ENCODE measurements at regions not wholly inside any gene's neighbourhood (a gene's known extent, or its start where the extent isn't known, plus 50 kb on each side); places are given as distances from the start of the nearest gene placed in this dataset.

DNA sequence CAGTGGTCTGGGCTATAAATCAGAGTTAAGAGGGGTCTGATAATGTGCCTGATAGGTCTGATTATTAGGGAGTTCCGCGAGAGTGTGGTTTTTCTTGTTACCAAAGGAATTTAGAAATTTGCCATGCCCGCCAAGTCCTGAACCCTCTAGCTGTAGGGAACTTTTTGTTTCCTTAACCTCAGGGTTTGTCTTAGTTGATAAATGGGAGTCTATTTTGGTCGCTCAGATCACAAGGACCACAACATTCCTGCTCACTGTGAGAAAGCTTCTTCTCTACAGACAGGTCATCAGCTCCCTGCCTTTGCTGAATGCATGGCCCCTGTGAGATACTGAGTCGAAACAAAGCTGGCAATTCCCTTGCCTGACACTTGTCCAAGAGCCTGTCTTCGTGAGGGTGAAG, 497.8 kb downstream of the HS3ST4 start:
- DNase-seq (ENCODE audit: low read depth, low spot score): no peak
- WGBS (ENCODE audit: insufficient coverage, insufficient read length): no CpG with 5 or more reads among the region's 6 CpGs
- no peak overlapping the region for H3K4me3 ChIP-seq (ENCODE audit: low read length)

GRCh38 chr16:26194526-26194925, 502.8 kb downstream of the HS3ST4 start:
- no peaks in the 10 kb centered on the region for H3K9me3 ChIP-seq (ENCODE audit: control insufficient read depth, insufficient read depth, low read length)
- DNase-seq (ENCODE audit: low read depth, low spot score): no peak
- no peaks in the 10 kb centered on the region for H3K36me3 ChIP-seq (ENCODE audit: control insufficient read depth, insufficient read depth, low read length)
- 0 out of 2 replicates have a peak, but pooled peaks cover 1% of the 10 kb centered on the region for H3K4me1 ChIP-seq (ENCODE audit: control insufficient read depth, insufficient read depth, low read length)
- no peak overlapping the region for H3K27ac ChIP-seq (ENCODE audit: low read length)
- WGBS (ENCODE audit: insufficient coverage, insufficient read length): no CpG with 5 or more reads among the region's 3 CpGs
- no peaks in the 10 kb centered on the region for H3K27me3 ChIP-seq (ENCODE audit: control insufficient read depth, insufficient read depth, low read length)
- H3K4me3 ChIP-seq (ENCODE audit: low read length): no peak overlapping the region

More for the DNA sequence above, 497.8 kb downstream of the HS3ST4 start:
- Histone ChIP-seq H3K27me3 (ENCODE audit: control insufficient read depth, insufficient read depth, low read length) (no peaks in the 10 kb centered on the region), H3K9me3 (ENCODE audit: control insufficient read depth, insufficient read depth, low read length) (no peaks in the 10 kb centered on the region), H3K36me3 (ENCODE audit: control insufficient read depth, insufficient read depth, low read length) (no peaks in the 10 kb centered on the region), H3K27ac (ENCODE audit: low read length) (no peak overlapping the region), H3K4me1 (ENCODE audit: control insufficient read depth, insufficient read depth, low read length) (no peaks in the 10 kb centered on the region)

GRCh38 chr16:26195225-26195624, 503.5 kb downstream of the HS3ST4 start:
- DNase-seq (ENCODE audit: low read depth, low spot score): no peak
- H3K9me3 ChIP-seq (ENCODE audit: control insufficient read depth, insufficient read depth, low read length): no peaks in the 10 kb centered on the region
- no peaks in the 10 kb centered on the region for H3K36me3 ChIP-seq (ENCODE audit: control insufficient read depth, insufficient read depth, low read length)
- H3K27me3 ChIP-seq (ENCODE audit: control insufficient read depth, insufficient read depth, low read length): no peaks in the 10 kb centered on the region
- no peak overlapping the region for H3K27ac ChIP-seq (ENCODE audit: low read length)
- H3K4me3 ChIP-seq (ENCODE audit: low read length): no peak overlapping the region
- H3K4me1 ChIP-seq (ENCODE audit: control insufficient read depth, insufficient read depth, low read length): 0 out of 2 replicates have a peak, but pooled peaks cover 1% of the 10 kb centered on the region
- no CpG with 5 or more reads among the region's 3 CpGs for WGBS (ENCODE audit: insufficient coverage, insufficient read length)

GRCh38 chr16:26196310-26196709, 504.6 kb downstream of the HS3ST4 start:
- no peak for DNase-seq (ENCODE audit: low read depth, low spot score)
- H3K4me1 ChIP-seq (ENCODE audit: control insufficient read depth, insufficient read depth, low read length): 0 out of 2 replicates have a peak, but pooled peaks cover 1% of the 10 kb centered on the region
- H3K27me3 ChIP-seq (ENCODE audit: control insufficient read depth, insufficient read depth, low read length): no peaks in the 10 kb centered on the region
- no peak overlapping the region for H3K4me3 ChIP-seq (ENCODE audit: low read length)
- H3K9me3 ChIP-seq (ENCODE audit: control insufficient read depth, insufficient read depth, low read length): no peaks in the 10 kb centered on the region
- no peak overlapping the region for H3K27ac ChIP-seq (ENCODE audit: low read length)
- H3K36me3 ChIP-seq (ENCODE audit: control insufficient read depth, insufficient read depth, low read length): no peaks in the 10 kb centered on the region
- no CpG with 5 or more reads among the region's 3 CpGs for WGBS (ENCODE audit: insufficient coverage, insufficient read length)

GRCh38 chr16:26196802-26197201, 505.0 kb downstream of the HS3ST4 start:
- Histone ChIP-seq H3K4me1 (ENCODE audit: control insufficient read depth, insufficient read depth, low read length) (0 out of 2 replicates have a peak, but pooled peaks cover 1% of the 10 kb centered on the region), H3K9me3 (ENCODE audit: control insufficient read depth, insufficient read depth, low read length) (no peaks in the 10 kb centered on the region), H3K4me3 (ENCODE audit: low read length) (no peak overlapping the region), H3K27ac (ENCODE audit: low read length) (no peak overlapping the region), H3K36me3 (ENCODE audit: control insufficient read depth, insufficient read depth, low read length) (no peaks in the 10 kb centered on the region), H3K27me3 (ENCODE audit: control insufficient read depth, insufficient read depth, low read length) (no peaks in the 10 kb centered on the region)
- no CpG with 5 or more reads among the region's 2 CpGs for WGBS (ENCODE audit: insufficient coverage, insufficient read length)
- DNase-seq (ENCODE audit: low read depth, low spot score): no peak

GRCh38 chr16:26197707-26198106, 505.9 kb downstream of the HS3ST4 start:
- 0 out of 2 replicates have a peak, but pooled peaks cover 1% of the 10 kb centered on the region for H3K4me1 ChIP-seq (ENCODE audit: control insufficient read depth, insufficient read depth, low read length)
- H3K27me3 ChIP-seq (ENCODE audit: control insufficient read depth, insufficient read depth, low read length): no peaks in the 10 kb centered on the region
- no peaks in the 10 kb centered on the region for H3K9me3 ChIP-seq (ENCODE audit: control insufficient read depth, insufficient read depth, low read length)
- DNase-seq (ENCODE audit: low read depth, low spot score): no peak
- H3K36me3 ChIP-seq (ENCODE audit: control insufficient read depth, insufficient read depth, low read length): no peaks in the 10 kb centered on the region
- no peak overlapping the region for H3K27ac ChIP-seq (ENCODE audit: low read length)
- no peak overlapping the region for H3K4me3 ChIP-seq (ENCODE audit: low read length)
- WGBS (ENCODE audit: insufficient coverage, insufficient read length): no CpG with 5 or more reads among the region's 4 CpGs

GRCh38 chr16:26198221-26198620, 506.5 kb downstream of the HS3ST4 start:
- Histone ChIP-seq H3K36me3 (ENCODE audit: control insufficient read depth, insufficient read depth, low read length) (no peaks in the 10 kb centered on the region), H3K27me3 (ENCODE audit: control insufficient read depth, insufficient read depth, low read length) (no peaks in the 10 kb centered on the region), H3K4me3 (ENCODE audit: low read length) (no peak overlapping the region), H3K27ac (ENCODE audit: low read length) (no peak overlapping the region), H3K9me3 (ENCODE audit: control insufficient read depth, insufficient read depth, low read length) (no peaks in the 10 kb centered on the region), H3K4me1 (ENCODE audit: control insufficient read depth, insufficient read depth, low read length) (0 out of 2 replicates have a peak, but pooled peaks cover 1% of the 10 kb centered on the region)
- no peak for DNase-seq (ENCODE audit: low read depth, low spot score)
- no CpG with 5 or more reads among the region's 5 CpGs for WGBS (ENCODE audit: insufficient coverage, insufficient read length)

GRCh38 chr16:26204138-26204537, 512.4 kb downstream of the HS3ST4 start:
- no CpG with 5 or more reads among the region's 7 CpGs for WGBS (ENCODE audit: insufficient coverage, insufficient read length)
- H3K4me3 ChIP-seq (ENCODE audit: low read length): no peak overlapping the region
- DNase-seq (ENCODE audit: low read depth, low spot score): no peak

DNA sequence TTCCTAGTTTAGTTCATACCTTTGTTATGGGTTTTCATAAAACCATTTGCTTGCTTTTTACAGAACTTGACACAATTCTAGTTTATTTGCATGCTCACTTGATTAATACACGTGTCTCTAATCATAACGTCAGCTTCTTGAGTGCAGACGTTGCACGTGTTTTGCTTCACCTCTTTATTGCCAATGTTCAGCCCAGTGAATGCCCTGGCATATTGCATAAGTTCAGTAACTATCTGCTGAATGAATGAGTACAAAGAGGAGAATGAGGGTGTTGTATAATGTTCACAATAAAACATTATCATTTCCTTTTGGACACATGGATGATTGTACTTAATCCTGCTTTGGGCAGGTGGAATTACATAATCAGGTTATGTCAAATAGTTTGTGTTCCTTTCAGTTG, 519.8 kb downstream of the HS3ST4 start:
- Histone ChIP-seq H3K36me3 (ENCODE audit: control insufficient read depth, insufficient read depth, low read length) (no peaks in the 10 kb centered on the region), H3K27me3 (ENCODE audit: control insufficient read depth, insufficient read depth, low read length) (no peaks in the 10 kb centered on the region), H3K27ac (ENCODE audit: low read length) (no peak overlapping the region), H3K4me3 (ENCODE audit: low read length) (no peak overlapping the region), H3K4me1 (ENCODE audit: control insufficient read depth, insufficient read depth, low read length) (peaks cover 2% of the 10 kb centered on the region), H3K9me3 (ENCODE audit: control insufficient read depth, insufficient read depth, low read length) (no peaks in the 10 kb centered on the region; the same call in 1 of the 2 replicates)
- DNase-seq (ENCODE audit: low read depth, low spot score): no peak
- no CpG with 5 or more reads among the region's 4 CpGs for WGBS (ENCODE audit: insufficient coverage, insufficient read length)

More at GRCh38 chr16:26204138-26204537, 512.4 kb downstream of the HS3ST4 start:
- Histone ChIP-seq H3K9me3 (ENCODE audit: control insufficient read depth, insufficient read depth, low read length) (no peaks in the 10 kb centered on the region), H3K4me1 (ENCODE audit: control insufficient read depth, insufficient read depth, low read length) (0 out of 2 replicates have a peak, but pooled peaks cover 3% of the 10 kb centered on the region), H3K27me3 (ENCODE audit: control insufficient read depth, insufficient read depth, low read length) (no peaks in the 10 kb centered on the region), H3K27ac (ENCODE audit: low read length) (no peak overlapping the region), H3K36me3 (ENCODE audit: control insufficient read depth, insufficient read depth, low read length) (no peaks in the 10 kb centered on the region)

DNA sequence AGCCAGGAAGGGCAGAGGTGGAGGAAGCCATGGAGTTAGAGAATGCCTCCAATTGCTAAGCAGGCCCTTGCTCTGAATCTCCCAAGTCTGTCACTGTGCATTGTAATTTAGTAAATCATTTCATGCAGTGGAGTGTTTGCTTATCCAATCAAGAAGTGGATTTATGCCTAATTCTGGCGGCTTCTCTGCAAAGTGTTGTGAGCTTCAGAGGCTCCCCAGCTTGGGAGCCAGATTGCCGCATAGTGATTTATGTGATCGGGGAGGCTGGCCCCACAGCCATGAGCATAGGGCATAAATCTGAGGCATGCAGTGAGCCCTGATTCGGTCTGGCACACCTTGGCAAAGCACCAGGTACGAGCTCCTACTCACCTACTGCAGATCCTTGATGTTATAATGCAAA, 520.8 kb downstream of the HS3ST4 start:
- no peak for DNase-seq (ENCODE audit: low read depth, low spot score)
- H3K4me1 ChIP-seq (ENCODE audit: control insufficient read depth, insufficient read depth, low read length): peaks cover 2% of the 10 kb centered on the region
- no CpG with 5 or more reads among the region's 5 CpGs for WGBS (ENCODE audit: insufficient coverage, insufficient read length)

GRCh38 chr16:26214581-26215174, 522.9 kb downstream of the HS3ST4 start:
- Histone ChIP-seq H3K4me1 (ENCODE audit: control insufficient read depth, insufficient read depth, low read length) (peaks cover 2% of the 10 kb centered on the region), H3K27ac (ENCODE audit: low read length) (no peak overlapping the region), H3K4me3 (ENCODE audit: low read length) (no peak overlapping the region), H3K36me3 (ENCODE audit: control insufficient read depth, insufficient read depth, low read length) (no peaks in the 10 kb centered on the region), H3K9me3 (ENCODE audit: control insufficient read depth, insufficient read depth, low read length) (no peaks in the 10 kb centered on the region; the same call in 1 of the 2 replicates), H3K27me3 (ENCODE audit: control insufficient read depth, insufficient read depth, low read length) (no peaks in the 10 kb centered on the region)
- no peak for DNase-seq (ENCODE audit: low read depth, low spot score)
- no CpG with 5 or more reads among the region's 9 CpGs for WGBS (ENCODE audit: insufficient coverage, insufficient read length)

More for the DNA sequence above, 520.8 kb downstream of the HS3ST4 start:
- no peak overlapping the region for H3K4me3 ChIP-seq (ENCODE audit: low read length)
- no peaks in the 10 kb centered on the region for H3K27me3 ChIP-seq (ENCODE audit: control insufficient read depth, insufficient read depth, low read length)
- H3K36me3 ChIP-seq (ENCODE audit: control insufficient read depth, insufficient read depth, low read length): no peaks in the 10 kb centered on the region
- H3K9me3 ChIP-seq (ENCODE audit: control insufficient read depth, insufficient read depth, low read length): no peaks in the 10 kb centered on the region; the same call in 1 of the 2 replicates
- H3K27ac ChIP-seq (ENCODE audit: low read length): no peak overlapping the region

Measured in iPS DF 6.9 (cell line).